Peyer's patch (tissue), 4 donors: ENCODE measurements at regions not wholly inside any gene's neighbourhood (a gene's known extent, or its start where the extent isn't known, plus 50 kb on each side); places are given as distances from the start of the nearest gene placed in this dataset.
"Not testable (repeated sequence)": the region's sequence is repeated elsewhere in the genome, so short reads cannot be mapped to it uniquely, and the experiment has no call there.

Source experiments
- DNase-seq, 3 donors: peaks; one replicate each; pipeline ENCODE4 v3.0.0-alpha.2; 2017 to 2019
- H3K27ac ChIP-seq, 4 donors: fragments of 200-600 bp; sonication (generic); one replicate each; pipeline ENCODE4 v1.5.1; 2016 to 2019
- H3K27me3 ChIP-seq, 2 donors: fragments of 200-600 bp; sonication (generic); one replicate each; pipeline ENCODE4 v1.5.1; 2019
- H3K36me3 ChIP-seq, 3 donors: fragments of 200-600 bp; sonication (generic); one replicate each; pipeline ENCODE4 v1.5.1; 2016 to 2019
- H3K4me1 ChIP-seq, 4 donors: fragments of 200-600 bp; sonication (generic); one replicate each; pipeline ENCODE4 v1.5.1; 2016 to 2019
- H3K4me3 ChIP-seq, 4 donors: fragments of 200-600 bp; sonication (generic); 1 replicate in 3 of 4; 2 replicates in 1 of 4; pipeline ENCODE4 v1.5.1; 2016 to 2019; ENCODE audit warnings: mild to moderate bottlenecking in 1 of 4
- H3K9me3 ChIP-seq, 4 donors: fragments of 200-600 bp; sonication (generic); one replicate each; pipeline ENCODE4 v1.5.1; 2016 to 2019; ENCODE audit warnings: mild to moderate bottlenecking in 1 of 4
- POLR2A ChIP-seq, 2 donors: fragments of 450-650 bp; IDR thresholded peaks; one replicate each; pipeline ENCODE4 v1.5.1; 2017; ENCODE audit warnings: antibody characterized with exemption in 2 of 2, mild to moderate bottlenecking in 2 of 2, moderate library complexity in 2 of 2
- TF ChIP-seq, protein P1 (sequence below), 6 experiments: fragments of 450-650 bp in 4 of 6; fragments of 200-600 bp in 2 of 6; sonication (generic) in 1 of 6; IDR thresholded peaks; one replicate each; pipeline ENCODE4 v1.5.1; 2017 to 2019; ENCODE audit warnings: antibody characterized with exemption in 6 of 6, mild to moderate bottlenecking in 3 of 6, moderate library complexity in 1 of 6

GRCh38 chr2:47295131-47295980 is 73.8 kb upstream of the EPCAM start:
- Histone ChIP-seq H3K4me1 (peaks cover 0 to 9% (median 7%) of the 10 kb centered on the region in 4 donors), H3K27me3 (no peaks in the 10 kb centered on the region), H3K4me3 (no peak overlapping the region), H3K27ac (no peak overlapping the region), H3K9me3 (no peaks in the 10 kb centered on the region), H3K36me3 (no peaks in the 10 kb centered on the region)
- no peak for TF ChIP-seq POLR2A (IDR thresholded peaks at IDR 0.05)
- TF ChIP-seq, protein P1, sequence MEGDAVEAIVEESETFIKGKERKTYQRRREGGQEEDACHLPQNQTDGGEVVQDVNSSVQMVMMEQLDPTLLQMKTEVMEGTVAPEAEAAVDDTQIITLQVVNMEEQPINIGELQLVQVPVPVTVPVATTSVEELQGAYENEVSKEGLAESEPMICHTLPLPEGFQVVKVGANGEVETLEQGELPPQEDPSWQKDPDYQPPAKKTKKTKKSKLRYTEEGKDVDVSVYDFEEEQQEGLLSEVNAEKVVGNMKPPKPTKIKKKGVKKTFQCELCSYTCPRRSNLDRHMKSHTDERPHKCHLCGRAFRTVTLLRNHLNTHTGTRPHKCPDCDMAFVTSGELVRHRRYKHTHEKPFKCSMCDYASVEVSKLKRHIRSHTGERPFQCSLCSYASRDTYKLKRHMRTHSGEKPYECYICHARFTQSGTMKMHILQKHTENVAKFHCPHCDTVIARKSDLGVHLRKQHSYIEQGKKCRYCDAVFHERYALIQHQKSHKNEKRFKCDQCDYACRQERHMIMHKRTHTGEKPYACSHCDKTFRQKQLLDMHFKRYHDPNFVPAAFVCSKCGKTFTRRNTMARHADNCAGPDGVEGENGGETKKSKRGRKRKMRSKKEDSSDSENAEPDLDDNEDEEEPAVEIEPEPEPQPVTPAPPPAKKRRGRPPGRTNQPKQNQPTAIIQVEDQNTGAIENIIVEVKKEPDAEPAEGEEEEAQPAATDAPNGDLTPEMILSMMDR (IDR thresholded peaks at IDR 0.05): no peak
- DNase-seq: no peak

- Histone ChIP-seq H3K4me3 (no peak overlapping the region), H3K36me3 (no peaks in the 10 kb centered on the region), H3K9me3 (no peaks in the 10 kb centered on the region), H3K27ac (peak overlapping the region in 1 of 4 donors; percentile 49), H3K27me3 (no peaks in the 10 kb centered on the region), H3K4me1 (peaks cover 0 to 3% (median 0%) of the 10 kb centered on the region in 4 donors)
- TF ChIP-seq, protein P1 (IDR thresholded peaks at IDR 0.05): no peak
- TF ChIP-seq POLR2A (IDR thresholded peaks at IDR 0.05): no peak
- peak in 2 of 3 donors; percentile 60 to 69 for DNase-seq
These were observed 75.1 kb upstream of the EPCAM start for GRCh38 chr2:47293976-47294375.

DNA sequence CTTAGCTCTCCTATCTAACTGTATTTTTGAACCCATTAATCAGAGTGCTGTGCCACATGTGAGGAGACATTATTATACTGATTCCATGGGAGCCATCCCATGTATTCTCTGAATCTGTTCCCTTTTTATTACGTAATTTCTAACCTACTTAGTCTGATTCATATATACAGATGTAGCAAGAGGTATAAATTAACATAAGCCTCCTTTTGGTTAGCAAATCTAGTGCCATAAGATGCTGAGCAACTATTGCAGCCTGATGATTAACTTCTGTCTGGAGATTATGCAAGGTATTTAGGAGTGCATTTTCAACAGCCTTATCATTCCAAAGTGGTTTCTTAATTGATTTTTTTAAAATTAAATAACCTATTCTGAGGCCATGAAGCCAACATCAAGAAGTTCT is 80.2 kb upstream of the EPCAM start:
- no peak for DNase-seq
- Histone ChIP-seq H3K27me3 (no peaks in the 10 kb centered on the region), H3K9me3 (no peaks in the 10 kb centered on the region), H3K27ac (no peak overlapping the region), H3K36me3 (no peaks in the 10 kb centered on the region), H3K4me3 (no peak overlapping the region), H3K4me1 (no peaks in the 10 kb centered on the region)
- TF ChIP-seq POLR2A (IDR thresholded peaks at IDR 0.05): no peak
- TF ChIP-seq, protein P1 (IDR thresholded peaks at IDR 0.05): no peak

GRCh38 chr2:47283659-47284058 is 85.5 kb upstream of the EPCAM start:
- no peak for DNase-seq
- no peak overlapping the region for H3K4me3 ChIP-seq
- no peak for TF ChIP-seq POLR2A (IDR thresholded peaks at IDR 0.05)
- TF ChIP-seq, protein P1 (IDR thresholded peaks at IDR 0.05): no peak
- no peaks in the 10 kb centered on the region for H3K27me3 ChIP-seq
- no peaks in the 10 kb centered on the region for H3K36me3 ChIP-seq
- no peak overlapping the region for H3K27ac ChIP-seq
- H3K9me3 ChIP-seq: no peaks in the 10 kb centered on the region
- H3K4me1 ChIP-seq: no peaks in the 10 kb centered on the region

DNA sequence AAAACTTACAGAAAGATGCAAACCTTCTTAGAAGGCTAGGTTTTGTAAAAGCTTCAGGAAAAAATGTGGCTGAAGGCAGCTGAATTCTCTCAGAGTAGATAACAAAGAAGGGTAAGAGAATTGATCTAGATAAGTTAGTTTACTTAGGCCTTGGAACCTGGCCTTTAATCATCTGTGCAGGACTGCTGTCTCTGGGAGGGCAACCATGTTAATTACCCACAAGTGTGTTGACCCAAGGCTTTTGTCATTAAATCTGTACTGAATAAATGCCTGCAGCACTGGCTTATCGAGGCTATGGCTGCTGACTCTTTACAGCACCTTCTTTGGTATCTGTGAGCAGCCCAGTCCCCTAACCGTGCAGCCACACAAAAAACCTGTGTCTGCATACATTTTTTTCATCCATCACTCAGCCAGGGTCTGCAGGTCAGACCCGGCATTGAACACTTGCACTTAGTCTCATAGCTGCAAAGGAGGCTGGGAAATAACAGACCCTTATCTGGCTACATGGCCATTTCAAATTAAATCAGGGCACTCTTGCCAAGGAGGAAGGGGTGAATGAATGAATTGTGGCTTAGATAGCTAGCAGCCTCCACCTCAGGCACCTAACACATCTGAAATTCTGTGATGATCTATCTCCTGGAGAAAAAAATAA is 86.4 kb upstream of the EPCAM start:
- Histone ChIP-seq H3K36me3 (no peaks in the 10 kb centered on the region), H3K27ac (no peak overlapping the region), H3K27me3 (no peaks in the 10 kb centered on the region), H3K9me3 (no peaks in the 10 kb centered on the region), H3K4me1 (no peaks in the 10 kb centered on the region), H3K4me3 (no peak overlapping the region)
- TF ChIP-seq, protein P1 (IDR thresholded peaks at IDR 0.05): no peak
- no peak for TF ChIP-seq POLR2A (IDR thresholded peaks at IDR 0.05)
- DNase-seq: no peak

DNA sequence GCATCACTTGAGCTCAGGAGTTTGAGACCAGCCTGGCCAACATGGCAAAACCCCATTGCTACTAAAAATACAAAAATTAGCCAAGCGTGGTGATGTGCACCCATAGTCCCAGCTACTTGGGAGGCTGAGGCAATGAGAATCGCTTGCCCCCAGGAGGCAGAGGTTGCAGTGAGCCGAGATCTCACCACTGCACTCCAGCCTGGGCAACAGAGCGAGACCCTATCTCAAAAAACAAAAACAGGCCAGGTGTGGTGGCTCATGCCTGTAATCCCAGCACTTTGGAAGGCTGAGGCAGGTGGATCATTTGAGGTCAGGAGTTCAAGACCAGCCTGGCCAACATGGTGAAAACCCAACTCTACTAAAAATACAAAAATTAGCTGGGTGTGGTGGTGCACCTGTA is 89.6 kb upstream of the EPCAM start:
- H3K9me3 ChIP-seq, H3K4me1 ChIP-seq, DNase-seq, H3K4me3 ChIP-seq, H3K27me3 ChIP-seq, H3K36me3 ChIP-seq, H3K27ac ChIP-seq: not testable (repeated sequence)
